GM20000 (cell line): ENCODE measurements at regions not wholly inside any gene's neighbourhood (a gene's known extent, or its start where the extent isn't known, plus 50 kb on each side); places are given as distances from the start of the nearest gene placed in this dataset.

Experiments
- DNase-seq: peaks from one replicate; pipeline ENCODE4 v3.0.0; 2012; ENCODE audit warnings: low spot score
- TF ChIP-seq, protein P1 (sequence below): IDR thresholded peaks from 2 replicates; pipeline ENCODE4 v1.5.1; 2012; ENCODE audit warnings: mild to moderate bottlenecking, control low read depth; ENCODE audit errors: extremely low read depth, missing control alignments

DNA sequence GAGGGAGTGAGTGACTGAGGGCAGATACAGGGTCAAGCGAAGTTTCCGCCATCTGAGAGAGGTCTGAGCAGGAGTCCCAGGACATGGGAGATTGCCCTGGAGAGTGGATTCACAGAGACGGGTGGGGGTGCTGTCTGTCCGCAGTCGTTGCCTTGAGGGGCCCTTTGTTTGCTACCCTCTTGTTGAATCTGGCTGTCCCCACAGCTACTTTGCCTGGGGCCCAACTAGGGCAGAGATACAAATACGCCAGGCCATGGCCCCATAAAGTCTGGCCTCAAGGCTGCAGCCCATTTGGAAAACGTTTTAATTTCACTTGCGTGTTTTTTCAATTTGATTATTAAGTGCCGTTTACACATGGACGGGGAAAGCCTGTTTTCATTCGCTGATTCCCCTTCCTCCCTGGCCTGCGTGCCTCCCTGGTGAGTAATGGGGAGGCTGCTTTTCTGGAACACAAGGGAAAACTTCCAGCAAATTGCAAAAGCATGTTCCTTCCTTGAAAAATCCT is 134.4 kb downstream of the SMIM20 start:
- DNase-seq, result no peak
- TF ChIP-seq, protein P1, sequence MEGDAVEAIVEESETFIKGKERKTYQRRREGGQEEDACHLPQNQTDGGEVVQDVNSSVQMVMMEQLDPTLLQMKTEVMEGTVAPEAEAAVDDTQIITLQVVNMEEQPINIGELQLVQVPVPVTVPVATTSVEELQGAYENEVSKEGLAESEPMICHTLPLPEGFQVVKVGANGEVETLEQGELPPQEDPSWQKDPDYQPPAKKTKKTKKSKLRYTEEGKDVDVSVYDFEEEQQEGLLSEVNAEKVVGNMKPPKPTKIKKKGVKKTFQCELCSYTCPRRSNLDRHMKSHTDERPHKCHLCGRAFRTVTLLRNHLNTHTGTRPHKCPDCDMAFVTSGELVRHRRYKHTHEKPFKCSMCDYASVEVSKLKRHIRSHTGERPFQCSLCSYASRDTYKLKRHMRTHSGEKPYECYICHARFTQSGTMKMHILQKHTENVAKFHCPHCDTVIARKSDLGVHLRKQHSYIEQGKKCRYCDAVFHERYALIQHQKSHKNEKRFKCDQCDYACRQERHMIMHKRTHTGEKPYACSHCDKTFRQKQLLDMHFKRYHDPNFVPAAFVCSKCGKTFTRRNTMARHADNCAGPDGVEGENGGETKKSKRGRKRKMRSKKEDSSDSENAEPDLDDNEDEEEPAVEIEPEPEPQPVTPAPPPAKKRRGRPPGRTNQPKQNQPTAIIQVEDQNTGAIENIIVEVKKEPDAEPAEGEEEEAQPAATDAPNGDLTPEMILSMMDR, result no peak

DNA sequence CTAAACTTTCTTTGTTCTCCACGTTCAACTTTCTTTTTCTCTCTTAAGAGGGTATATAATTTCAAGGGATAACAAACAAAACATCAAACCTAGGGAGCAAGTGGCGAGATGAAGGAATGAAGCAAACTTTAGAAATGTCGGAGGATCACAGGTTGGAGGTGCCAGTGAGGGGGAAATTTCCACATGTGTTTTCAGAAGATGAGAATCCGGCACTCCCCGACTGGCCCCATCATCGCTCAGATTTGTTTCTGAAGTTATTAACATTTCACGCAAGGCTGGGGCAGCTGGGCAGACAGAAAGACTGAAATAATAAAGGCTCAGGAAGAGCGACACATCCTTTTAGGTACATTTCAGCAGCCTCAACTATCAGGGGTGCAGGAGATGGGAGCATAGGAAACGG is 134.9 kb downstream of the SMIM20 start:
- no peak for DNase-seq
- TF ChIP-seq, protein P1, result no peak

DNA sequence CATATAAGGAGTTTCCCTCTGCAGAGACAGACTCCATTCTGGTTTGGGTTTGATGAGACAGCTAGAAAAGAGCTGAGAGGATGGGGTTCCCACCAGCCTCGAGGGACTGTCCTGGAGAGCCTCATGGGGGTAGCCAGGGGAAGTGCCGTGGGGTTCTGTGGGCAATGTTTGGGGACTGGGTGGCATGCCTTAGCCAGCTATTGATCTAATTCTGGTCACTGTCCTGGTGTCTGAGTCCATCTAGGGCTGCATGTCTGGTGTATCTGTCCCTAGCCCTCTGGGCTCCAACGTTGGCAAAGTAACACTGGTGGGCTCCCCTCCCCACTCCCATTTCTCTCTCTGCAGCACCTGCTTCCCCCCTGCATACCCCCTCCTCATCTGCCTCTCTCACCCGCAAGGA is 135.4 kb downstream of the SMIM20 start:
- TF ChIP-seq, protein P1, result no peak
- no peak for DNase-seq

DNA sequence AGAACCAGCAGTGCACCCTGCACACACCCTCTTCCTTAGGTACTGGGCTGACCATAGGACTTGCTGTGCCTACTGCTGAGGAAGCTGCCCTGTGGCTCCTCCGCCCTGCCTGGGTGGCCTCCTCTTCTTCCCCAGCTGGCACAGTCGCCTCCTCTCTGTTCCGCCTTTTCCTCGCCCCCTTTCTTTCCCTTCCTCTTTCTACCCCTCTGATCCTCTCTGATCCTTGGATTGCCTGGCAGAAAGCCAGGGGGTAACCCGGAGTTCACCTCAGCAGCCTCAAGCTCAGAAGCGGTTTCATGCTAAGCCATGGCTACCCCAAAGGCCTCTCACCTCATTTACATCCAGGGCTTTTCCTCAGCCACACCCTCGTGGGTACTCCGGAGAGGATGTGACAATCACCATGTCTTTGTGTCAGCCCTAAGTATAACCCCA is 136.2 kb downstream of the SMIM20 start:
- TF ChIP-seq, protein P1, result no peak
- DNase-seq, result no peak

DNA sequence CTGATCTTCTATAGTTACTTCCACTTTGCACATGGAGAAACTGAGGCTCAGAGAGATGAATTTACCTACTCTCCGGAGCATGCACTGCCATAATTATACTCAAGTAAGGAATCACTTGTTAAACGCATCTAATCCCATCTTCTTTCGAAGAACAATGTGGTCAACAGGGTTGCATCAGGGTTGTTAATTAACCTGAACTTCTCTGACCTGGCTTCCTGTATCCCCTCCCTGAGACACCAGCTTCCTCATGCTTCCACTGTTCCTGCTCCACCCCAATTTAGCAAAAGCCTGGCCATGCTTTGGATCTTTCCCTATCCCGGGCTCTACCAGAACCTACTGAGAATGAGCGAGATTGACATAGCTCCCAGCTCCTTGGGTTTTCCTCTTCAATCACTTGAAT is 136.7 kb downstream of the SMIM20 start:
- TF ChIP-seq, protein P1, result no peak
- no peak for DNase-seq

DNA sequence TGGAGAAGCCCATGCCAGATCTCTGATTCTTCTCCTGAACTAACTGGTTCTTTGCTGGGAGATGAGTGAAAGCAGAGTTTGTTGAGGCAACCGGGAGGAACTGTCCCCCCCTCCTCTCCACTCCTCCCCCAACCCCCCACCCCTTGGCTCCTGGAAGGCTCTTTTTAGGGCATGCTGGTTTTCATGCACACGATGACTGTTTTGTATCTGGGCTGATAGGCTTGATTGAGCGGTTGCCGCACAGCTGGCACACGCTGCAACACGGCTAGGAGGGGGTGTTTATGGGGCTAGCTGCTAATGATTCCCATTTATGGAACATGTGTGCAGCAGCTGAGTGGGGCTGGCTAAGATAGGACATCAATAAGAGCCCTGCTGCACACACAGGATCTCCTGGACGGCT is 137.2 kb downstream of the SMIM20 start:
- TF ChIP-seq, protein P1, result no peak
- DNase-seq, result no peak

DNA sequence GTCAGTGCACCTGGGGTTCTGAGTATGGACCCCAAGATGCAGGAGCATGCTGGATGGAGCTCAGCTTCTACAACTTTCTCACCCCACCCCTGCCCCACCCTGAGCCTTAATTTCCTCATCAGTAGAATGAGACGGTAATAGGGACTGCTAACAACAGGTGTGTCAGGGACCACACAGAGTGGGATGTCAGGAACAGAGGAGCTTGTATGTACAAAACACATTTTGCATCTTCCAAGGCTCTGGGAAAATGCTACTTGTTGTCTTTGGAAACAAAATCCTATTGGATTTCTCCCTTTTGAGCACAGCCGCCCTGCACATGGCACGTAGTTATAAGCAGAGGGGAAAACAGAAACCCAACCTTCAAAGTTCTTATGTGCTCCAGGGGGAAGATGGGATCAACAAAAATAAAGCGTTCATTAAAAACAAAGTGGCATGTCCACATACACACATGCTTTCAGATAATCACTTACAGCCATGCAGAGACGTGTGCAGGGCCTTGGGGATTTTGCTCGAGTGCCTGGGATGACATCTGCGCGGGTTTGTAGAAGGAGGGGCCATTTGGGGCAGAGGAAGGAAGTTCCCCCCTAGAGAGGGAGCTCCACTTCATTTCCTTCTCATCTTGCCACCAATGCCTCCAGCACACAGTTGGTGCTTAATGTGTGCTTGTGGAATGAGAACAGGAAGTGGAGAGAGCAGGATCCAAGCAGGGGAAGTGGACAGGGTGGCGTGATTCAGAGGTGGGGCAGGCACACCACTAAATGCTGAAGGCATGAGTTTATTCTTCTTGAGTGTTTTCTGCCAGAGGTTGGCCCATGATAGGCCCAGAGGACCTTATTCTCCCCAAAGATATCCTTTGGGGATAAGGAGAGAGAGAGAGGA is 138.9 kb downstream of the SMIM20 start:
- TF ChIP-seq, protein P1, result no peak
- DNase-seq, result no peak
